Kidney (tissue), 13 donors: ENCODE measurements at regions not wholly inside any gene's neighbourhood (a gene's known extent, or its start where the extent isn't known, plus 50 kb on each side); places are given as distances from the start of the nearest gene placed in this dataset.

Experiments used
- DNase-seq, 5 donors: peaks; one replicate each; pipeline ENCODE4 v3.0.0-alpha.2; 2013 to 2020
- FAIRE-seq: peaks from 2 replicates; lab custom pipeline; 2012; peaks lifted over from hg19 to GRCh38; lab: Jason Lieb, UNC
- H3K27ac ChIP-seq, 2 donors: one replicate each; pipeline ENCODE4 v1.7.0; 2013; ENCODE audit warnings: low read depth in 2 of 2, low read length in 2 of 2, inconsistent platforms in 1 of 2
- H3K27me3 ChIP-seq: one replicate; pipeline ENCODE4 v1.7.1; 2013; ENCODE audit warnings: low read length, inconsistent platforms; ENCODE audit not compliant: control insufficient read depth, insufficient read depth
- H3K36me3 ChIP-seq, 3 donors: one replicate each; pipeline versions ENCODE4 v1.7.0 to v1.7.1; 2013; ENCODE audit warnings: low read length in 3 of 3, control low read depth in 1 of 3, inconsistent platforms in 1 of 3; ENCODE audit not compliant: insufficient read depth in 3 of 3, control insufficient read depth in 2 of 3
- H3K4me1 ChIP-seq, 3 donors: one replicate each; pipeline versions ENCODE4 v1.7.0 to v1.7.1; 2013; ENCODE audit warnings: low read length in 3 of 3, inconsistent platforms in 1 of 3, low read depth in 1 of 3; ENCODE audit not compliant: control insufficient read depth in 2 of 3, insufficient read depth in 2 of 3
- H3K4me3 ChIP-seq, 3 donors: one replicate each; pipeline versions ENCODE4 v1.7.0 to v1.8.1; 2013; ENCODE audit warnings: low read length in 3 of 3, control low read depth in 1 of 3, inconsistent platforms in 1 of 3
- H3K9ac ChIP-seq, 3 donors: one replicate each; pipeline versions ENCODE4 v1.7.0 to v1.7.1; 2013; ENCODE audit warnings: low read length in 3 of 3, control low read depth in 1 of 3, inconsistent platforms in 1 of 3
- H3K9me3 ChIP-seq, 3 donors: one replicate each; pipeline versions ENCODE4 v1.7.0 to v1.7.1; 2013; ENCODE audit warnings: low read length in 3 of 3, control low read depth in 1 of 3, inconsistent platforms in 1 of 3; ENCODE audit not compliant: control insufficient read depth in 2 of 3, insufficient read depth in 1 of 3
- CTCF ChIP-seq: IDR thresholded peaks from 3 replicates; pipeline ENCODE4 v1.5.1; 2012; ENCODE audit warnings: mild to moderate bottlenecking, moderate library complexity, borderline replicate concordance; ENCODE audit not compliant: insufficient read depth; ENCODE audit errors: extremely low read depth
- intact Hi-C: fragments of 100-400 bp; cut with DNase I; formaldehyde crosslinking; loops from one replicate; pipeline ENCODE4 v1.11.1; 2022
- donor health status: control.
- donor health status: control.
- donor health status: control.
- donor health status: control.
- donor health status: control.
- donor health status: DM: yes; HTN: yes; CAD: no.
- donor health status: Normal renal cell carcinoma (clear cell type).

- H3K4me3 ChIP-seq, result no peak overlapping the region
- no peak for TF ChIP-seq CTCF
- DNase-seq, result no peak
- H3K27me3 ChIP-seq, result no peaks in the 10 kb centered on the region
- no peak for FAIRE-seq
- no peaks in the 10 kb centered on the region for H3K36me3 ChIP-seq
- no peak overlapping the region for H3K9ac ChIP-seq
- no peaks in the 10 kb centered on the region for H3K4me1 ChIP-seq
- H3K9me3 ChIP-seq, result no peaks in the 10 kb centered on the region
- intact Hi-C loops, result no loop called here
- no peak overlapping the region for H3K27ac ChIP-seq
These were observed 182.2 kb upstream of the INHBA start for GRCh38 chr7:41885078-41885477.

- H3K27ac ChIP-seq, result no peak overlapping the region
- H3K9ac ChIP-seq, result no peak overlapping the region
- H3K27me3 ChIP-seq, result no peaks in the 10 kb centered on the region
- no peaks in the 10 kb centered on the region for H3K9me3 ChIP-seq
- no peak overlapping the region for H3K4me3 ChIP-seq
- no peaks in the 10 kb centered on the region for H3K4me1 ChIP-seq
- no peak for DNase-seq
- H3K36me3 ChIP-seq, result no peaks in the 10 kb centered on the region
- intact Hi-C loops, result no loop called here
- FAIRE-seq, result no peak
- no peak for TF ChIP-seq CTCF
These were observed 180.0 kb upstream of the INHBA start for GRCh38 chr7:41882745-41883420.

GRCh38 chr7:41882256-41882655 lies 179.4 kb upstream of the INHBA start:
- no peak overlapping the region for H3K9ac ChIP-seq
- H3K4me3 ChIP-seq, result no peak overlapping the region
- TF ChIP-seq CTCF, result no peak
- H3K9me3 ChIP-seq, result no peaks in the 10 kb centered on the region
- H3K4me1 ChIP-seq, result no peaks in the 10 kb centered on the region
- no peaks in the 10 kb centered on the region for H3K27me3 ChIP-seq
- no peak overlapping the region for H3K27ac ChIP-seq
- intact Hi-C loops, result no loop called here
- no peaks in the 10 kb centered on the region for H3K36me3 ChIP-seq
- FAIRE-seq (no peak), DNase-seq (no peak)
